K562 (cell line): ENCODE measurements at regions not wholly inside any gene's neighbourhood (a gene's known extent, or its start where the extent isn't known, plus 50 kb on each side); places are given as distances from the start of the nearest gene placed in this dataset.

ENCODE experiments used
- ATAC-seq: fragments of 200-7000 bp; cut with Tn5 transposase; 3 replicates; pipeline ENCODE4 v1.9.1; 2020; ENCODE audit warnings: moderate library complexity
- BruUV-seq: library from RNA; stranded (reverse); fragments of 400-500 nt; replicated peaks from 2 replicates; lab custom pipeline; 2021; lab: Mats Ljungman, UMichigan
- CTCF ChIA-PET: fragments of 300-600 bp; formaldehyde crosslinking; extraction: SDS; loops from one replicate; lab custom pipeline; 2021; ENCODE audit warnings: low intra/inter-chr PET ratio; lab: Yijun Ruan, JAX
- POLR2A ChIA-PET: fragments of 300-600, 350-650 bp; sonication (Branson Sonifier 250); formaldehyde crosslinking; extraction: SDS; loops from one replicate; lab custom pipeline; 2021; ENCODE audit warnings: antibody characterized with exemption, inconsistent platforms; lab: Yijun Ruan, JAX
- DNase-seq, 4 experiments: peaks; one replicate each; pipeline versions ENCODE4 v3.0.0 to v3.0.0-alpha.2; 2011 to 2018; ENCODE audit warnings: low spot score in 3 of 4, mixed read lengths in 3 of 4; ENCODE audit errors: extremely low read depth in 1 of 4
- FAIRE-seq: peaks from 2 replicates; lab custom pipeline; 2011; peaks lifted over from hg19 to GRCh38; lab: Jason Lieb, UNC
- H2AFZ ChIP-seq: 2 replicates; pipeline ENCODE4 v1.6.0; 2011; ENCODE audit warnings: low read depth, low read length, control low read depth, inconsistent platforms
- H3K27ac ChIP-seq: fragments of 200-600 bp; 3 replicates; pipeline ENCODE4 v1.8.0; 2011; ENCODE audit warnings: low read depth, mild to moderate bottlenecking, control low read depth, inconsistent platforms, low read length, moderate library complexity, mixed read lengths; ENCODE audit errors: extremely low read depth
- H3K27me3 ChIP-seq, 2 experiments: fragments of 300-600 bp in 1 of 2; 2 replicates in 1 of 2; 3 replicates in 1 of 2; pipeline versions ENCODE4 v1.6.0 to v1.8.0; 2011; ENCODE audit warnings: inconsistent platforms in 2 of 2, low read length in 2 of 2, mild to moderate bottlenecking in 1 of 2, mixed read lengths in 1 of 2, moderate library complexity in 1 of 2; ENCODE audit not compliant: control insufficient read depth in 2 of 2, insufficient read depth in 2 of 2
- H3K36me3 ChIP-seq: fragments of 300-600 bp; 3 replicates; pipeline ENCODE4 v1.8.0; 2011; ENCODE audit warnings: mild to moderate bottlenecking, low read length, inconsistent platforms; ENCODE audit not compliant: control insufficient read depth, insufficient read depth
- H3K4me1 ChIP-seq, 2 experiments: fragments of 200-600 bp in 1 of 2; replicated peaks in 1 of 2; 2 replicates in 1 of 2; 3 replicates in 1 of 2; pipeline versions ENCODE4 v1.5.1 to v1.8.0; 2011; ENCODE audit warnings: inconsistent platforms in 2 of 2, low read length in 2 of 2, mild to moderate bottlenecking in 1 of 2, mixed read lengths in 1 of 2, moderate library complexity in 1 of 2; ENCODE audit not compliant: control insufficient read depth in 2 of 2, insufficient read depth in 2 of 2
- H3K4me2 ChIP-seq: 2 replicates; pipeline ENCODE4 v1.6.1; 2011; ENCODE audit warnings: low read length, control low read depth, inconsistent platforms, mixed read lengths; ENCODE audit not compliant: insufficient read depth
- H3K4me3 ChIP-seq: fragments of 200-600 bp; sonication (generic), shearing (Covaris generic); 2 replicates; pipeline ENCODE4 v1.5.1; 2016; ENCODE audit warnings: control low read depth, inconsistent platforms
- H3K79me2 ChIP-seq: fragments of 200-600 bp; 3 replicates; pipeline ENCODE4 v1.8.0; 2011; ENCODE audit warnings: low read length, inconsistent platforms; ENCODE audit not compliant: control insufficient read depth, insufficient read depth
- H3K9ac ChIP-seq, 2 experiments: 2 replicates each; pipeline versions ENCODE4 v1.6.0 to v1.6.1; 2011; ENCODE audit warnings: low read depth in 2 of 2, low read length in 2 of 2, control low read depth in 1 of 2, inconsistent platforms in 1 of 2, mild to moderate bottlenecking in 1 of 2, mixed read lengths in 1 of 2; ENCODE audit not compliant: insufficient read depth in 1 of 2
- H3K9me1 ChIP-seq: one replicate; pipeline ENCODE4 v1.6.0; 2011; ENCODE audit warnings: inconsistent platforms, mild to moderate bottlenecking, low read length, moderate library complexity; ENCODE audit not compliant: control insufficient read depth, insufficient read depth
- H3K9me3 ChIP-seq: replicated peaks from 2 replicates; pipeline ENCODE4 v1.5.1; 2011; ENCODE audit warnings: low read depth, low read length, inconsistent platforms; ENCODE audit not compliant: control insufficient read depth, insufficient read depth
- H4K20me1 ChIP-seq: replicated peaks from 2 replicates; pipeline ENCODE4 v1.6.1; 2011; ENCODE audit warnings: low read length, inconsistent platforms, mixed read lengths; ENCODE audit not compliant: control insufficient read depth, insufficient read depth
- ATF6 ChIP-seq: sonication (generic); formaldehyde crosslinking; IDR thresholded peaks from 2 replicates; pipeline ENCODE4 v1.4.0; 2020; ENCODE audit warnings: mild to moderate bottlenecking, missing genetic modification reagents
- CAMTA2 ChIP-seq: fragments of 250-450 bp; sonication (Bioruptor Pico); conservative IDR thresholded peaks from 2 replicates; pipeline ENCODE4 v1.5.1; 2022
- DNMT1 ChIP-seq: fragments of 450-650 bp; IDR thresholded peaks from 2 replicates; pipeline ENCODE4 v1.6.1; 2016; ENCODE audit warnings: antibody characterized with exemption, mild to moderate bottlenecking
- ETV1 ChIP-seq: fragments of 450-650 bp; conservative IDR thresholded peaks from 2 replicates; pipeline ENCODE4 v1.6.1; 2016; ENCODE audit warnings: missing genetic modification characterization, control low read depth, low read depth, missing compliant biosample characterization
- HCFC1 ChIP-seq: IDR thresholded peaks from 2 replicates; pipeline ENCODE4 v1.6.1; 2012; ENCODE audit warnings: low read depth, low read length, improper control_type of control experiment
- HMGN3 ChIP-seq: IDR thresholded peaks from 2 replicates; pipeline ENCODE4 v1.6.1; 2011; ENCODE audit warnings: borderline replicate concordance, low read depth, mild to moderate bottlenecking, mixed read lengths, low read length; ENCODE audit not compliant: insufficient read length; ENCODE audit errors: extremely low read depth
- ZNF253 ChIP-seq: fragments of 250-450 bp; sonication (Bioruptor Pico); conservative IDR thresholded peaks from 2 replicates; pipeline ENCODE4 v1.6.1; 2021; ENCODE audit warnings: mild to moderate bottlenecking
- ZNF75A ChIP-seq: fragments of 450-650 bp; formaldehyde crosslinking; IDR thresholded peaks from 2 replicates; pipeline ENCODE4 v1.4.0; 2020; ENCODE audit warnings: mild to moderate bottlenecking
- WGBS: fragments of 100-300 bp; shearing (Covaris generic); methylation state at CpG from one replicate; pipeline ENCODE4 v1.1.6; 2016; ENCODE audit warnings: low coverage, mixed read lengths; ENCODE audit not compliant: insufficient coverage; ENCODE audit errors: missing lambda C conversion rate; 5-methylcytosine and 5-hydroxymethylcytosine counted together
- in situ Hi-C: fragments of 300-500 bp; cut with MboI; formaldehyde crosslinking; loops from 4 replicates; pipeline ENCODE4 v1.15.0; 2018; ENCODE audit warnings: inconsistent platforms, mixed read lengths
- intact Hi-C: fragments of 100-400 bp; cut with micrococcal nuclease; formaldehyde crosslinking; loops from 2 replicates; pipeline ENCODE4 v1.14.2; 2022

- H3K9ac ChIP-seq: no peak overlapping the region
- H3K27me3 ChIP-seq: no peaks in the 10 kb centered on the region
- no peaks in the 10 kb centered on the region for H3K9me3 ChIP-seq
- ChIA-PET CTCF (no interaction called here), POLR2A (interaction anchor here (0.6 to 1.0 kb wide), 2 partner anchors 10 to 11 kb away, joined by 3 read pairs; no protein-coding TSS in a partner anchor)
- no peaks in the 10 kb centered on the region for H4K20me1 ChIP-seq
- no peak overlapping the region for H3K4me3 ChIP-seq
- in situ Hi-C loops: no loop called here
- no peak overlapping the region for H3K4me2 ChIP-seq
- no peak overlapping the region for H2AFZ ChIP-seq
- H3K9me1 ChIP-seq: no peaks in the 10 kb centered on the region
- FAIRE-seq (no peak), ATAC-seq (no peak), DNase-seq (no peak)
- no peaks in the 10 kb centered on the region for H3K79me2 ChIP-seq
- no peaks in the 10 kb centered on the region for H3K4me1 ChIP-seq
- no peak overlapping the region for H3K27ac ChIP-seq
- intact Hi-C loops: no loop called here
- TF ChIP-seq HCFC1 (no peak), HMGN3 (no peak), CAMTA2 (CRISPR knock-in tag) (no peak), DNMT1 (no peak)
- BruUV-seq: no TSS peak
- no peaks in the 10 kb centered on the region for H3K36me3 ChIP-seq
- WGBS: 22% methylated on average over 2 of the region's 2 CpGs
Measured at GRCh38 chr7:17055596-17055995, 173.8 kb upstream of the AGR3 start.

GRCh38 chr7:17056491-17057142 is 174.8 kb upstream of the AGR3 start:
- H3K79me2 ChIP-seq: no peaks in the 10 kb centered on the region
- H3K4me3 ChIP-seq: no peak overlapping the region
- no peaks in the 10 kb centered on the region for H3K9me3 ChIP-seq
- H3K9me1 ChIP-seq: no peaks in the 10 kb centered on the region
- no peak for FAIRE-seq
- 0 out of 2 replicates have a peak overlapping the region, but pooled peaks have one; percentile 4 for H2AFZ ChIP-seq
- no peak overlapping the region for H3K27ac ChIP-seq
- H4K20me1 ChIP-seq: no peaks in the 10 kb centered on the region
- DNase-seq: no peak
- ChIA-PET CTCF (no interaction called here), POLR2A (no interaction called here)
- intact Hi-C loops: no loop called here
- no peaks in the 10 kb centered on the region for H3K36me3 ChIP-seq
- no peak overlapping the region for H3K4me2 ChIP-seq
- H3K4me1 ChIP-seq: no peaks in the 10 kb centered on the region
- 12% methylated on average over 7 of the region's 7 CpGs for WGBS
- H3K9ac ChIP-seq: no peak overlapping the region
- no peak for ATAC-seq
- H3K27me3 ChIP-seq: no peaks in the 10 kb centered on the region
- in situ Hi-C loops: no loop called here
- BruUV-seq: no TSS peak
- TF ChIP-seq ZNF75A (CRISPR knock-in tag) (no peak), ZNF253 (CRISPR knock-in tag) (no peak), ETV1 (tag) (no peak), ATF6 (no peak)
